Transverse colon (tissue), 4 donors: ENCODE measurements at regions not wholly inside any gene's neighbourhood (a gene's known extent, or its start where the extent isn't known, plus 50 kb on each side); places are given as distances from the start of the nearest gene placed in this dataset.

Experiments
- DNase-seq: peaks from one replicate; pipeline ENCODE4 v3.0.0-alpha.2; 2019
- H3K27ac ChIP-seq, 4 donors: fragments of 200-600 bp; sonication (generic); 2 replicates each; pipeline ENCODE4 v1.5.1; 2016 to 2018; ENCODE audit warnings: inconsistent platforms in 4 of 4
- H3K27me3 ChIP-seq: fragments of 200-600 bp; sonication (generic); 2 replicates; pipeline ENCODE4 v1.5.1; 2017; ENCODE audit warnings: inconsistent platforms
- H3K36me3 ChIP-seq, 4 donors: fragments of 200-600 bp; sonication (generic); 2 replicates each; pipeline ENCODE4 v1.5.1; 2017 to 2019; ENCODE audit warnings: inconsistent platforms in 4 of 4
- H3K4me1 ChIP-seq, 4 donors: fragments of 200-600 bp; sonication (generic); 2 replicates each; pipeline ENCODE4 v1.5.1; 2017 to 2020; ENCODE audit warnings: inconsistent platforms in 4 of 4
- H3K4me3 ChIP-seq, 4 donors: fragments of 200-600 bp; sonication (generic); 1 replicate in 1 of 4; 2 replicates in 3 of 4; pipeline versions ENCODE4 v1.5.1 to v1.6.1; 2017 to 2019; ENCODE audit warnings: inconsistent platforms in 4 of 4
- H3K9me3 ChIP-seq, 2 donors: fragments of 200-600 bp; sonication (generic); 2 replicates each; pipeline ENCODE4 v1.5.1; 2017 to 2019; ENCODE audit warnings: inconsistent platforms in 2 of 2
- EP300 ChIP-seq: sonication (generic); formaldehyde crosslinking; IDR thresholded peaks from one replicate; pipeline ENCODE4 v1.6.1; 2017; ENCODE audit warnings: antibody characterized with exemption, low read depth
- POLR2A ChIP-seq: fragments of 450-650 bp; IDR thresholded peaks from one replicate; pipeline ENCODE4 v1.6.1; 2016; ENCODE audit warnings: antibody characterized with exemption, mild to moderate bottlenecking, moderate library complexity
- POLR2AphosphoS5 ChIP-seq, 3 donors: sonication (generic); formaldehyde crosslinking; IDR thresholded peaks; one replicate each; pipeline ENCODE4 v1.6.1; 2016; ENCODE audit warnings: antibody characterized with exemption in 3 of 3
- WGBS, 2 donors: methylation state at CpG; one replicate each; pipeline ENCODE4 v1.1.5; 2018; ENCODE audit warnings: low coverage in 1 of 2; 5-methylcytosine and 5-hydroxymethylcytosine counted together
- in situ Hi-C, 4 donors: fragments of 200-750 bp; cut with MboI; loops; one replicate each; pipeline versions ENCODE4 v1.15.0 to v1.15.1; 2017; ENCODE audit warnings: low sequenced_read_pairs in 3 of 4, low pct_ligation_motif_present in 1 of 4, low pct_unique_long_range_greater_than_20kb in 1 of 4
- intact Hi-C: fragments of 100-400 bp; cut with DNase I; formaldehyde crosslinking; loops from one replicate; pipeline ENCODE4 v1.15.1; 2023; ENCODE audit warnings: low total_unique reads
- TF ChIP-seq, protein P1 (sequence below), 5 experiments: fragments of 200-600 bp in 3 of 5; fragments of 450-650 bp in 2 of 5; sonication (generic) in 3 of 5; IDR thresholded peaks; 1 replicate in 2 of 5; 2 replicates in 3 of 5; pipeline ENCODE4 v1.5.1; 2016 to 2017; ENCODE audit warnings: antibody characterized with exemption in 5 of 5, inconsistent platforms in 3 of 5, mild to moderate bottlenecking in 2 of 5, moderate library complexity in 1 of 5

- no peak for TF ChIP-seq EP300
- Histone ChIP-seq H3K27me3 (no peaks in the 10 kb centered on the region), H3K4me3 (no peak overlapping the region), H3K36me3 (no peaks in the 10 kb centered on the region), H3K4me1 (no peaks in the 10 kb centered on the region), H3K27ac (no peak overlapping the region), H3K9me3 (no peaks in the 10 kb centered on the region)
- in situ Hi-C loops (no loop called here), intact Hi-C loops (no loop called here)
- no peak for DNase-seq
Measured at GRCh38 chr7:119177863-119178262, 953.4 kb downstream of the ANKRD7 start.

DNA sequence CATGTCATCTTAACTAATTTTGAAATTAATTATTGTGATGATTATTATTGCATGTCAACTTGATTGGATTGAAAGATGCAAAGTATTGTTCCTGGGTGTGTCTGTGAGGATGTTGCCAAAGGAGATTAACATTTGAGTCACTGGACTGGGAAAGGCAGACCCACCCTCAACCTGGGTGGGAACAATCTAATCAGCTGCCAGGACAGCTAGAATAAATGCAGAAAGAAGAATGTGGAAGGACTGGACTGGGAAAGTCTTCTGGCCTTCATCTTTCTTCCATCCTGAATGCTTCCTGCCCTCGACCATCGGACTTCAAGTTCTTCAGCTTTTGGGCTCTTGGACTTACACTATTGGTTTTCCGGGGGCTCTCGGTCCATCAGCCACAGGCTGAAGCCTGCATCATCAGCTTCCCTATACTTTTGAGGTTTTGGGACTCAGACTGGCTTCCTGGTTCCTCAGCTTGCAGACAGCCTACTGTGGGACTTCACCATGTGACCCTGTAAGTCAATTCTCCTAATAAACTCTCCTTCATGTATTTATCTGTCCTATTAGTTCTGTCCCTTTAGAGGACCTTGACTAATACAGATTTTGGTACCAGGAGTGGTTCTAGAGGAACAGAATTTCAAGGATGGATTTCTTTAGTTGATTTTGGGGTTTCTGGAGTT is 959.8 kb downstream of the ANKRD7 start:
- DNase-seq = no peak
- Histone ChIP-seq H3K4me3 (no peak overlapping the region), H3K9me3 (no peaks in the 10 kb centered on the region), H3K36me3 (no peaks in the 10 kb centered on the region), H3K4me1 (no peaks in the 10 kb centered on the region), H3K27me3 (no peaks in the 10 kb centered on the region), H3K27ac (no peak overlapping the region)
- in situ Hi-C loops (no loop called here), intact Hi-C loops (no loop called here)
- WGBS, 2 donors = 80% methylated on average over 4 of the region's 4 CpGs; no CpG with 5 or more reads in 1 of the 2 donors
- TF ChIP-seq, protein P1, sequence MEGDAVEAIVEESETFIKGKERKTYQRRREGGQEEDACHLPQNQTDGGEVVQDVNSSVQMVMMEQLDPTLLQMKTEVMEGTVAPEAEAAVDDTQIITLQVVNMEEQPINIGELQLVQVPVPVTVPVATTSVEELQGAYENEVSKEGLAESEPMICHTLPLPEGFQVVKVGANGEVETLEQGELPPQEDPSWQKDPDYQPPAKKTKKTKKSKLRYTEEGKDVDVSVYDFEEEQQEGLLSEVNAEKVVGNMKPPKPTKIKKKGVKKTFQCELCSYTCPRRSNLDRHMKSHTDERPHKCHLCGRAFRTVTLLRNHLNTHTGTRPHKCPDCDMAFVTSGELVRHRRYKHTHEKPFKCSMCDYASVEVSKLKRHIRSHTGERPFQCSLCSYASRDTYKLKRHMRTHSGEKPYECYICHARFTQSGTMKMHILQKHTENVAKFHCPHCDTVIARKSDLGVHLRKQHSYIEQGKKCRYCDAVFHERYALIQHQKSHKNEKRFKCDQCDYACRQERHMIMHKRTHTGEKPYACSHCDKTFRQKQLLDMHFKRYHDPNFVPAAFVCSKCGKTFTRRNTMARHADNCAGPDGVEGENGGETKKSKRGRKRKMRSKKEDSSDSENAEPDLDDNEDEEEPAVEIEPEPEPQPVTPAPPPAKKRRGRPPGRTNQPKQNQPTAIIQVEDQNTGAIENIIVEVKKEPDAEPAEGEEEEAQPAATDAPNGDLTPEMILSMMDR (IDR thresholded peaks at IDR 0.05) = no peak
- no peak for TF ChIP-seq POLR2A
- TF ChIP-seq EP300 = no peak
- no peak for TF ChIP-seq POLR2AphosphoS5 (IDR thresholded peaks at IDR 0.05)

- Histone ChIP-seq H3K4me3 (no peak overlapping the region), H3K9me3 (no peaks in the 10 kb centered on the region), H3K27ac (no peak overlapping the region), H3K4me1 (no peaks in the 10 kb centered on the region), H3K36me3 (no peaks in the 10 kb centered on the region), H3K27me3 (no peaks in the 10 kb centered on the region)
- DNase-seq = no peak
- TF ChIP-seq POLR2AphosphoS5 (IDR thresholded peaks at IDR 0.05) (no peak), POLR2A (no peak), EP300 (no peak)
- TF ChIP-seq, protein P1 (IDR thresholded peaks at IDR 0.05) = no peak
- WGBS, 2 donors = 68 to 79% methylated on average over 2 of the region's 2 CpGs
- in situ Hi-C loops (no loop called here), intact Hi-C loops (no loop called here)
Measured at GRCh38 chr7:119196183-119196582, 971.7 kb downstream of the ANKRD7 start.

- Histone ChIP-seq H3K4me3 (no peak overlapping the region), H3K4me1 (no peaks in the 10 kb centered on the region), H3K9me3 (no peaks in the 10 kb centered on the region), H3K36me3 (no peaks in the 10 kb centered on the region), H3K27ac (no peak overlapping the region), H3K27me3 (no peaks in the 10 kb centered on the region)
- TF ChIP-seq EP300 (no peak), POLR2A (no peak), POLR2AphosphoS5 (IDR thresholded peaks at IDR 0.05) (no peak)
- TF ChIP-seq, protein P1 (IDR thresholded peaks at IDR 0.05) = no peak
- no peak for DNase-seq
- in situ Hi-C loops (no loop called here), intact Hi-C loops (no loop called here)
- 64% methylated on average over 9 of the region's 9 CpGs; no CpG with 5 or more reads in 1 of the 2 donors for WGBS, 2 donors
Measured at GRCh38 chr7:119197172-119197876, 972.8 kb downstream of the ANKRD7 start.
